GM13976 (cell line): ENCODE measurements at regions not wholly inside any gene's neighbourhood (a gene's known extent, or its start where the extent isn't known, plus 50 kb on each side); places are given as distances from the start of the nearest gene placed in this dataset.

Source experiments
- DNase-seq: peaks from one replicate; pipeline ENCODE4 v3.0.0; 2012; ENCODE audit warnings: low spot score
- CTCF ChIP-seq: IDR thresholded peaks from 2 replicates; pipeline ENCODE4 v1.5.1; 2012; ENCODE audit warnings: borderline replicate concordance, mild to moderate bottlenecking; ENCODE audit not compliant: insufficient read depth; ENCODE audit errors: extremely low read depth, missing control alignments, control extremely low read depth
- in situ Hi-C: fragments of 300-500 bp; cut with MboI; formaldehyde crosslinking; loops from one replicate; pipeline ENCODE4 v1.12.0; 2022; ENCODE audit warnings: low sequenced_read_pairs, mixed read lengths, inconsistent platforms; ENCODE audit not compliant: unreplicated experiment

- no peak for TF ChIP-seq CTCF
- DNase-seq, result no peak
- in situ Hi-C loops, result loop anchor here (25.0 kb wide), 1 partner anchor 508 kb away; no protein-coding TSS in a partner anchor
These were observed 86.4 kb downstream of the CBLN1 start for GRCh38 chr16:49195237-49195548.

GRCh38 chr16:49194537-49195236 is 87.0 kb downstream of the CBLN1 start:
- no peak for DNase-seq
- in situ Hi-C loops, result loop anchor here (25.0 kb wide), 1 partner anchor 507 kb away; no protein-coding TSS in a partner anchor
- TF ChIP-seq CTCF, result no peak

GRCh38 chr16:49193596-49193995 is 88.0 kb downstream of the CBLN1 start:
- TF ChIP-seq CTCF, result no peak
- in situ Hi-C loops, result loop anchor here (25.0 kb wide), 1 partner anchor 506 kb away; no protein-coding TSS in a partner anchor
- DNase-seq, result no peak

DNA sequence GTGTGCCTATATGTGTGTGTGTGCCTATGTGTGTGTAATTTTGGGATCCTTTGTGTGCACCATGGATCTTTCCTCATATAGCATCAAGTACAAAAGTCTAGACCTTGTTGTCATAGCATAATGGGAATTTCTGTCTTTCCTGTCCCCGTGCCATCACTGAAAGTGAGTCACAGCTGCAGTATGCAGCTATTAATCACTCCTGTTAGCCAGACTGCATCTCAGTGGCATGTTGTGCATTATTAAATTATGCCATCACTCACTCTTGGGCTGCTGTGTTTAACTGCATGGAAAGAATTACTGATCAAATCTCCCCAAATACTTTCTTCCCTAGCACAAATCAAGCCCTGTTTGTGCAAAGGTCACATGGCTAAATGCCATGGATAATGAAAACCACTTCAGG is 92.4 kb downstream of the CBLN1 start:
- no peak for TF ChIP-seq CTCF
- in situ Hi-C loops, result loop anchor here (25.0 kb wide), 1 partner anchor 502 kb away; no protein-coding TSS in a partner anchor
- no peak for DNase-seq

GRCh38 chr16:49183911-49184310 is 97.7 kb downstream of the CBLN1 start:
- in situ Hi-C loops, result loop anchor here (25.0 kb wide), 1 partner anchor 497 kb away; no protein-coding TSS in a partner anchor
- DNase-seq, result no peak
- TF ChIP-seq CTCF, result no peak

- TF ChIP-seq CTCF, result no peak
- DNase-seq, result no peak
- in situ Hi-C loops, result loop anchor here (25.0 kb wide), 1 partner anchor 495 kb away; no protein-coding TSS in a partner anchor
These were observed 99.7 kb downstream of the CBLN1 start for GRCh38 chr16:49181791-49182518.
